Nephron progenitor cell (in vitro differentiated cells): ENCODE measurements at regions not wholly inside any gene's neighbourhood (a gene's known extent, or its start where the extent isn't known, plus 50 kb on each side); places are given as distances from the start of the nearest gene placed in this dataset.
A peak's percentile ranks its signal among the peaks of the same experiment; 100 is the strongest.
"Not testable (repeated sequence)": the region's sequence is repeated elsewhere in the genome, so short reads cannot be mapped to it uniquely, and the experiment has no call there.

Experiments
- DNase-seq: peaks from one replicate; pipeline ENCODE4 v3.0.0; 2021
- H3K27ac Mint-ChIP-seq: 2 replicates; pipeline ENCODE4 v1.8.0; 2021; ENCODE audit warnings: mild to moderate bottlenecking, moderate library complexity, mixed read lengths
- H3K27me3 Mint-ChIP-seq: 2 replicates; pipeline ENCODE4 v1.8.0; 2021; ENCODE audit warnings: mild to moderate bottlenecking, low read depth, mixed read lengths; ENCODE audit not compliant: poor library complexity
- H3K36me3 Mint-ChIP-seq: 2 replicates; pipeline ENCODE4 v1.8.0; 2021; ENCODE audit warnings: low read depth, mixed read lengths
- H3K4me1 Mint-ChIP-seq: 2 replicates; pipeline ENCODE4 v1.8.0; 2021; ENCODE audit warnings: mixed read lengths
- H3K4me3 Mint-ChIP-seq: 2 replicates; pipeline ENCODE4 v1.8.0; 2021; ENCODE audit warnings: mild to moderate bottlenecking, moderate library complexity, mixed read lengths
- H3K9me3 Mint-ChIP-seq: 2 replicates; pipeline ENCODE4 v1.8.0; 2021; ENCODE audit warnings: mild to moderate bottlenecking, moderate library complexity, mixed read lengths
- TF ChIP-seq, protein P1 (sequence below): fragments of 200-600 bp; sonication (generic); IDR thresholded peaks from 2 replicates; pipeline ENCODE4 v1.5.0; 2021; ENCODE audit warnings: antibody characterized with exemption

DNA sequence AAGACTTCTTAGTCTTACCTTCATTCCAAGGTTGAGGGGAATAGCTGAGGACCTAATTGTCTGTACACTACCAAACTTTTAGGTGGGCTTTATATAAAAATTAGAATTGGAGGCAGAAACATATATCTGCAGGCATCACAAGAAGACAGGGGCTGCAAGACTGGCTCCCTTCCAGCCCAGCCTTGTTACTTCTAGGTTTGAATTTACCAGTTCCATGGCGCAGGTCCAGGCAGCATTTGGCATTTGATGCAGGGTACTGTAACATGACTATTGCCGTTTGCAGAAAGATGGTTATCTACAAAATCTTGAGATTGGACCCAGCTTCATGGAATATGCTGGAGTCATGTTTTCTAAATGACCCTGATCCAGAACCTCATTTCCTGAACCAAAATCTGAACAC, 105.4 kb upstream of the RHOBTB1 start:
- TF ChIP-seq, protein P1, sequence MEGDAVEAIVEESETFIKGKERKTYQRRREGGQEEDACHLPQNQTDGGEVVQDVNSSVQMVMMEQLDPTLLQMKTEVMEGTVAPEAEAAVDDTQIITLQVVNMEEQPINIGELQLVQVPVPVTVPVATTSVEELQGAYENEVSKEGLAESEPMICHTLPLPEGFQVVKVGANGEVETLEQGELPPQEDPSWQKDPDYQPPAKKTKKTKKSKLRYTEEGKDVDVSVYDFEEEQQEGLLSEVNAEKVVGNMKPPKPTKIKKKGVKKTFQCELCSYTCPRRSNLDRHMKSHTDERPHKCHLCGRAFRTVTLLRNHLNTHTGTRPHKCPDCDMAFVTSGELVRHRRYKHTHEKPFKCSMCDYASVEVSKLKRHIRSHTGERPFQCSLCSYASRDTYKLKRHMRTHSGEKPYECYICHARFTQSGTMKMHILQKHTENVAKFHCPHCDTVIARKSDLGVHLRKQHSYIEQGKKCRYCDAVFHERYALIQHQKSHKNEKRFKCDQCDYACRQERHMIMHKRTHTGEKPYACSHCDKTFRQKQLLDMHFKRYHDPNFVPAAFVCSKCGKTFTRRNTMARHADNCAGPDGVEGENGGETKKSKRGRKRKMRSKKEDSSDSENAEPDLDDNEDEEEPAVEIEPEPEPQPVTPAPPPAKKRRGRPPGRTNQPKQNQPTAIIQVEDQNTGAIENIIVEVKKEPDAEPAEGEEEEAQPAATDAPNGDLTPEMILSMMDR, result no peak
- H3K4me3 Mint-ChIP-seq, result no peak overlapping the region
- H3K4me1 Mint-ChIP-seq, result peaks cover 11% of the 10 kb centered on the region
- no peaks in the 10 kb centered on the region for H3K27me3 Mint-ChIP-seq
- H3K9me3 Mint-ChIP-seq, result no peaks in the 10 kb centered on the region
- DNase-seq, result no peak
- H3K27ac Mint-ChIP-seq, result no peak overlapping the region
- no peaks in the 10 kb centered on the region for H3K36me3 Mint-ChIP-seq

DNA sequence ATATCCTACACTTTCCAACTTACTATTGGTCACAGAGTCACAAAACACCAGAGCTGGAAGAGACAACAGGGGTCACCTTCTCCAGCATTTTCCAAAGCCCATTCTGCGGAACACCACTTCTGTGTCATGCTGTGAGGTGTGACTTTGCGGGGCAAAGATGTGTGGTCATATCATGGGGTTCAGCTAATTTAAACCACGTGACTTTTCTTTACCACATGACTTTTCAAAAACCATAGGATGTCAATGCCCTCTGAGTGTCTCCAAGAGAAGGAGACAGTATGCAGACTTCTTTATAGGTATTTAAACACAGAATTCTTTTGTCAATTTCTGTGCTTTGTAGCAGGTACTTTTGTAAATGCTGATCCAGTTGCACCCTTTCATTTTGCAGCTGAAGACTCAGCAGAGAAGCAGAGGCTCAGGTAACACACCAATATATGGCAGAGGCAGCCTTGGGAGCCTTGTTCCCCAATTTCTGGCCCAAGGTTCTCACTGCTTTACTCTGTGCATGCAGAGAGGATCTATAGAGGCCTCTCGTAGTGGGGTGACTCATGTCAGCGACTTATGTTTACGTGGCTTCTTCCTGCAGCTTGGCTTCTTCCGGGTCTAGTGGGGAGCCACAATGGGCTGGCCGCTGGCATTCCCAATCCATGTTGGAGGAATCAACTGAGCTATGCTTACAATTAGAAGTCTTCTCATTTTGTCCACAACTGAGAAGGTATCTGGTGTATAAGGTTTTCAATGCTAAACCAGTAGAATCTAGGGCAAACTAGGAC, 104.0 kb upstream of the RHOBTB1 start:
- Mint-ChIP-seq H3K9me3 (no peaks in the 10 kb centered on the region), H3K4me1 (peaks cover 11% of the 10 kb centered on the region), H3K27me3 (no peaks in the 10 kb centered on the region), H3K27ac (no peak overlapping the region), H3K4me3 (no peak overlapping the region), H3K36me3 (no peaks in the 10 kb centered on the region)
- TF ChIP-seq, protein P1, result no peak
- no peak for DNase-seq

GRCh38 chr10:61047081-61047480, 103.1 kb upstream of the RHOBTB1 start:
- Mint-ChIP-seq H3K36me3 (no peaks in the 10 kb centered on the region), H3K27ac (peak overlapping the region; percentile 23), H3K9me3 (no peaks in the 10 kb centered on the region), H3K4me3 (no peak overlapping the region), H3K27me3 (no peaks in the 10 kb centered on the region), H3K4me1 (peaks cover 11% of the 10 kb centered on the region)
- no peak for DNase-seq
- TF ChIP-seq, protein P1, result no peak

- not testable (repeated sequence) for H3K36me3 Mint-ChIP-seq, H3K4me3 Mint-ChIP-seq, H3K9me3 Mint-ChIP-seq, H3K27me3 Mint-ChIP-seq, H3K27ac Mint-ChIP-seq, DNase-seq
- peaks cover 11% of the 10 kb centered on the region for H3K4me1 Mint-ChIP-seq
Measured at GRCh38 chr10:61045480-61045879, 101.5 kb upstream of the RHOBTB1 start.

- Mint-ChIP-seq H3K4me1 (peaks cover 8% of the 10 kb centered on the region), H3K27me3 (peaks cover 2% of the 10 kb centered on the region), H3K9me3 (peaks cover 10% of the 10 kb centered on the region), H3K36me3 (no peaks in the 10 kb centered on the region), H3K27ac (no peak overlapping the region), H3K4me3 (no peak overlapping the region)
- no peak for DNase-seq
- TF ChIP-seq, protein P1, result no peak
Measured at GRCh38 chr10:61042533-61042932, 98.5 kb upstream of the RHOBTB1 start.

- TF ChIP-seq, protein P1, result no peak
Measured at GRCh38 chr10:61040399-61041016, 96.5 kb upstream of the RHOBTB1 start.

More at GRCh38 chr10:61040399-61041016, 96.5 kb upstream of the RHOBTB1 start:
- Mint-ChIP-seq H3K27ac (no peak overlapping the region), H3K36me3 (no peaks in the 10 kb centered on the region), H3K4me1 (no peaks in the 10 kb centered on the region), H3K9me3 (peaks cover 10% of the 10 kb centered on the region), H3K4me3 (no peak overlapping the region), H3K27me3 (peaks cover 2% of the 10 kb centered on the region)
- no peak for DNase-seq
